ENCODE measurements at regions not wholly inside any gene's neighbourhood (a gene's known extent, or its start where the extent isn't known, plus 50 kb on each side); places are given as distances from the start of the nearest gene placed in this dataset.

GRCh38 chr16:26295625-26296304, 604.0 kb downstream of the HS3ST4 start:
- no peak for DNase-seq

GRCh38 chr16:26301516-26301915, 609.8 kb downstream of the HS3ST4 start:
- DNase-seq: no peak

GRCh38 chr16:26316683-26317464, 625.1 kb downstream of the HS3ST4 start:
- peak; percentile 29 for DNase-seq

GRCh38 chr16:26317885-26318284, 626.1 kb downstream of the HS3ST4 start:
- DNase-seq: no peak

GRCh38 chr16:26330654-26331053, 638.9 kb downstream of the HS3ST4 start:
- no peak for DNase-seq

- no peak for DNase-seq
These were observed 642.7 kb downstream of the HS3ST4 start for GRCh38 chr16:26334218-26335111.

- DNase-seq: no peak
These were observed 643.6 kb downstream of the HS3ST4 start for GRCh38 chr16:26335236-26335853.

- no peak for DNase-seq
These were observed 650.9 kb downstream of the HS3ST4 start for GRCh38 chr16:26342621-26343020.

GRCh38 chr16:26344240-26344776, 652.5 kb downstream of the HS3ST4 start:
- DNase-seq: no peak

GRCh38 chr16:26344976-26345375, 653.2 kb downstream of the HS3ST4 start:
- no peak for DNase-seq

GRCh38 chr16:26345966-26346365, 654.2 kb downstream of the HS3ST4 start:
- no peak for DNase-seq

GRCh38 chr16:26348095-26348494, 656.3 kb downstream of the HS3ST4 start:
- DNase-seq: no peak

GRCh38 chr16:26360867-26361266, 669.1 kb downstream of the HS3ST4 start:
- DNase-seq: no peak

GRCh38 chr16:26363581-26363980, 671.8 kb downstream of the HS3ST4 start:
- DNase-seq: no peak

GRCh38 chr16:26365161-26365940, 673.6 kb downstream of the HS3ST4 start:
- no peak for DNase-seq

GRCh38 chr16:26371349-26371869, 679.6 kb downstream of the HS3ST4 start:
- DNase-seq: no peak

GRCh38 chr16:26374279-26374925, 682.6 kb downstream of the HS3ST4 start:
- no peak for DNase-seq

- no peak for DNase-seq
These were observed 684.1 kb upstream of the C16orf82 start for GRCh38 chr16:26382586-26382985.

GRCh38 chr16:26386096-26386495, 680.6 kb upstream of the C16orf82 start:
- DNase-seq: no peak

- DNase-seq: no peak
These were observed 674.9 kb upstream of the C16orf82 start for GRCh38 chr16:26391833-26392232.
